ENCODE measurements at regions not wholly inside any gene's neighbourhood (a gene's known extent, or its start where the extent isn't known, plus 50 kb on each side); places are given as distances from the start of the nearest gene placed in this dataset.

DNA sequence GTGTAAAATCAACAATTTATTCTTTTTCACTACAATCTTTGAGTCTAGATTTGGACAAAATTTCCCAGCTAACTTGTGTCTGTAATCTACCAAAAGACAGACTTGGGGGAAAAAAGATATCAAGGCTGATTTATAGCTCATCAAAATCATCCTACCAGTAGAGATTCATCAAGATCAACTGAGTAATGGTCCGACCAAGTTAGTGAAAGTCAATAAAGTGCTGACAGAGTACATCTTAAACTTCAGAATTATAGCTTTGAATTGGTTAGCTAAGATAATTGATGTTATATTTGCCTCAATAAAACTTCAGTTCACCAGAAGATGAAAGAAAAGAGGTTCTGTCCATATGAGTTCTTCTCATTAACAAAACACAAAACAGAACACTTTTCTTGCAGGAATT is 207.1 kb upstream of the KYNU start:
- TF ChIP-seq GATA2 (IDR thresholded peaks at IDR 0.05; ENCODE audit: low read depth, low read length) (no peak), GATA3 (IDR thresholded peaks at IDR 0.05; ENCODE audit: low read depth, low read length) (no peak)
